Smooth muscle cell (in vitro differentiated cells): ENCODE measurements at regions not wholly inside any gene's neighbourhood (a gene's known extent, or its start where the extent isn't known, plus 50 kb on each side); places are given as distances from the start of the nearest gene placed in this dataset.
A peak's percentile ranks its signal among the peaks of the same experiment; 100 is the strongest.
"Not testable (repeated sequence)": the region's sequence is repeated elsewhere in the genome, so short reads cannot be mapped to it uniquely, and the experiment has no call there.

Experiments
- DNase-seq: peaks from one replicate; lab custom pipeline; 2025; ENCODE audit not compliant: unreplicated experiment; lab: John Stamatoyannopoulos, UW
- H2AFZ ChIP-seq: fragments of 200-600 bp; sonication (generic); 2 replicates; pipeline ENCODE4 v1.6.0; 2016; ENCODE audit warnings: antibody characterized with exemption, low read depth, mild to moderate bottlenecking
- H3F3A ChIP-seq: fragments of 200-600 bp; sonication (generic); 2 replicates; pipeline ENCODE4 v1.6.0; 2017; ENCODE audit warnings: antibody characterized with exemption, low read depth
- H3K27ac ChIP-seq: fragments of 200-600 bp; sonication (generic); 2 replicates; pipeline ENCODE4 v1.5.1; 2016; ENCODE audit warnings: low read depth, mild to moderate bottlenecking
- H3K27me3 ChIP-seq: fragments of 200-600 bp; sonication (generic); 2 replicates; pipeline ENCODE4 v1.6.1; 2016; ENCODE audit warnings: low read depth, mild to moderate bottlenecking
- H3K36me3 ChIP-seq: fragments of 200-600 bp; sonication (generic); 2 replicates; pipeline ENCODE4 v1.5.1; 2016; ENCODE audit warnings: low read depth
- H3K4me1 ChIP-seq: fragments of 200-600 bp; sonication (generic); 2 replicates; pipeline ENCODE4 v1.5.1; 2016; ENCODE audit warnings: low read depth
- H3K4me2 ChIP-seq: fragments of 200-600 bp; sonication (generic); 2 replicates; pipeline ENCODE4 v1.6.0; 2016; ENCODE audit warnings: mild to moderate bottlenecking
- H3K4me3 ChIP-seq: fragments of 200-600 bp; sonication (generic); 2 replicates; pipeline ENCODE4 v1.5.1; 2016; ENCODE audit warnings: mild to moderate bottlenecking
- H3K79me2 ChIP-seq: fragments of 200-600 bp; sonication (generic); 2 replicates; pipeline ENCODE4 v1.6.0; 2016; ENCODE audit warnings: low read depth, mild to moderate bottlenecking
- H3K9ac ChIP-seq: fragments of 200-600 bp; sonication (generic); 2 replicates; pipeline ENCODE4 v1.6.0; 2016; ENCODE audit warnings: low read depth
- H3K9me3 ChIP-seq: fragments of 200-600 bp; sonication (generic); replicated peaks from 2 replicates; pipeline ENCODE4 v1.5.1; 2016; ENCODE audit warnings: low read depth
- H4K20me1 ChIP-seq: fragments of 200-600 bp; sonication (generic); 2 replicates; pipeline ENCODE4 v1.6.0; 2016; ENCODE audit warnings: low read depth
- CTCF ChIP-seq: fragments of 200-600 bp; sonication (generic); IDR thresholded peaks from 2 replicates; pipeline ENCODE4 v1.5.1; 2017; ENCODE audit warnings: borderline replicate concordance, mild to moderate bottlenecking, antibody characterized with exemption; ENCODE audit not compliant: insufficient read depth, poor library complexity, severe bottlenecking
- WGBS: methylation state at CpG from one replicate; pipeline ENCODE4 v1.1.7; 2016; ENCODE audit warnings: low lambda C conversion rate; 5-methylcytosine and 5-hydroxymethylcytosine counted together

- H3K27me3 ChIP-seq = peaks cover 11% of the 10 kb centered on the region
- no peaks in the 10 kb centered on the region for H3K4me1 ChIP-seq
- no peak overlapping the region for H2AFZ ChIP-seq
- no peak for TF ChIP-seq CTCF
- peak overlapping the region; percentile 82 for H3K4me2 ChIP-seq
- H3F3A ChIP-seq = no peaks in the 10 kb centered on the region
- H3K4me3 ChIP-seq = peak overlapping the region; percentile 52
- no peaks in the 10 kb centered on the region for H4K20me1 ChIP-seq
- H3K36me3 ChIP-seq = no peaks in the 10 kb centered on the region
- no peak for DNase-seq
- WGBS = under 1% methylated on average over 38 of the region's 59 CpGs
- H3K79me2 ChIP-seq = no peaks in the 10 kb centered on the region
- H3K9ac ChIP-seq = no peak overlapping the region
- no peak overlapping the region for H3K27ac ChIP-seq
- no peaks in the 10 kb centered on the region for H3K9me3 ChIP-seq
Observed at GRCh38 chr9:64773491-64773931, 511.5 kb downstream of the FOXD4L5 start.

GRCh38 chr9:64772751-64773331 lies 512.2 kb downstream of the FOXD4L5 start:
- not testable (repeated sequence) for H4K20me1 ChIP-seq, H3K9ac ChIP-seq, H2AFZ ChIP-seq, H3K36me3 ChIP-seq, DNase-seq, H3K79me2 ChIP-seq, H3K9me3 ChIP-seq, H3F3A ChIP-seq, H3K4me1 ChIP-seq, H3K27ac ChIP-seq
- H3K27me3 ChIP-seq = peaks cover 11% of the 10 kb centered on the region
- WGBS = 9% methylated on average over 11 of the region's 67 CpGs
- H3K4me3 ChIP-seq = peak overlapping the region; percentile 34
- H3K4me2 ChIP-seq = peak overlapping the region; percentile 82

GRCh38 chr9:64772123-64772736 lies 512.8 kb downstream of the FOXD4L5 start:
- not testable (repeated sequence) for H3K4me1 ChIP-seq, H4K20me1 ChIP-seq, H3K4me3 ChIP-seq, H3K27ac ChIP-seq, H3F3A ChIP-seq, DNase-seq, H3K9me3 ChIP-seq, H3K79me2 ChIP-seq, H3K36me3 ChIP-seq, H2AFZ ChIP-seq, H3K9ac ChIP-seq
- H3K4me2 ChIP-seq = peak overlapping the region; percentile 57
- peaks cover 11% of the 10 kb centered on the region for H3K27me3 ChIP-seq
- 0% methylated on average over 2 of the region's 4 CpGs for WGBS
- TF ChIP-seq CTCF = peak; percentile 40
